T-cell (primary cell): ENCODE measurements at regions not wholly inside any gene's neighbourhood (a gene's known extent, or its start where the extent isn't known, plus 50 kb on each side); places are given as distances from the start of the nearest gene placed in this dataset.

Experiments
- ATAC-seq, 4 experiments: fragments of 200-7000 bp in 3 of 4; fragments of 150-1000 bp in 1 of 4; cut with Tn5 transposase; replicated peaks in 1 of 4; 1 replicate in 3 of 4; 2 replicates in 1 of 4; pipeline ENCODE4 v1.10.0; 2021; ENCODE audit warnings: moderate library complexity in 3 of 4, mild to moderate bottlenecking in 2 of 4, moderate number of reproducible peaks in 1 of 4
- CTCF ChIA-PET, 2 donors: fragments of 300-600 bp; sonication (Branson Sonifier 250); formaldehyde crosslinking; loops; one replicate each; lab custom pipeline; 2022; ENCODE audit warnings: antibody characterized with exemption in 2 of 2; lab: Charles Lee
- POLR2A ChIA-PET, 2 donors: fragments of 300-600 bp; sonication (Branson Sonifier 250); formaldehyde crosslinking; loops; one replicate each; lab custom pipeline; 2022; ENCODE audit warnings: antibody characterized with exemption in 2 of 2; lab: Charles Lee
- DNase-seq, 35 experiments: peaks; one replicate each; pipeline versions ENCODE4 v3.0.0 to v3.0.0-alpha.2; 2013 to 2023
- H3K27ac ChIP-seq: one replicate; pipeline ENCODE4 v1.5.1; 2013; ENCODE audit warnings: low read length
- H3K27me3 ChIP-seq, 2 experiments: replicated peaks in 1 of 2; 1 replicate in 1 of 2; 2 replicates in 1 of 2; pipeline versions ENCODE4 v1.6.1 to v1.7.0; 2013; ENCODE audit warnings: low read length in 1 of 2, mixed read lengths in 1 of 2; ENCODE audit not compliant: control insufficient read depth in 2 of 2, insufficient read depth in 2 of 2; ENCODE audit errors: extremely low read depth in 1 of 2
- H3K36me3 ChIP-seq, 2 donors: 1 replicate in 1 of 2; 2 replicates in 1 of 2; pipeline versions ENCODE4 v1.6.1 to v1.7.0; 2013; ENCODE audit warnings: low read length in 1 of 2; ENCODE audit not compliant: control insufficient read depth in 2 of 2, insufficient read depth in 1 of 2; ENCODE audit errors: extremely low read depth in 1 of 2
- H3K4me1 ChIP-seq, 2 experiments: 1 replicate in 1 of 2; 2 replicates in 1 of 2; pipeline versions ENCODE4 v1.6.1 to v1.7.0; 2013; ENCODE audit warnings: low read length in 2 of 2, mixed read lengths in 1 of 2; ENCODE audit not compliant: insufficient read depth in 2 of 2, control insufficient read depth in 1 of 2; ENCODE audit errors: extremely low read depth in 1 of 2
- H3K4me3 ChIP-seq, 2 donors: 1 replicate in 1 of 2; 2 replicates in 1 of 2; pipeline versions ENCODE4 v1.5.1 to v1.7.0; 2013; ENCODE audit warnings: mild to moderate bottlenecking in 2 of 2, low read length in 1 of 2, moderate library complexity in 1 of 2; ENCODE audit not compliant: control insufficient read depth in 1 of 2; ENCODE audit errors: extremely low read depth in 1 of 2
- H3K9me3 ChIP-seq: 2 replicates; pipeline ENCODE4 v1.7.0; 2013
- H3K27ac Mint-ChIP-seq, 2 donors: one replicate each; pipeline ENCODE4 v1.8.0; 2020 to 2021; ENCODE audit warnings: mild to moderate bottlenecking in 2 of 2, mixed read lengths in 2 of 2
- H3K27me3 Mint-ChIP-seq, 2 donors: one replicate each; pipeline ENCODE4 v1.8.0; 2021 to 2022; ENCODE audit warnings: mixed read lengths in 2 of 2
- H3K36me3 Mint-ChIP-seq: one replicate; pipeline ENCODE4 v1.8.0; 2021; ENCODE audit warnings: mixed read lengths
- H3K4me1 Mint-ChIP-seq, 3 donors: one replicate each; pipeline ENCODE4 v1.8.0; 2020 to 2022; ENCODE audit warnings: mixed read lengths in 3 of 3, mild to moderate bottlenecking in 1 of 3
- H3K4me3 Mint-ChIP-seq, 3 donors: one replicate each; pipeline ENCODE4 v1.8.0; 2020 to 2022; ENCODE audit warnings: mild to moderate bottlenecking in 3 of 3, mixed read lengths in 3 of 3, moderate library complexity in 3 of 3
- H3K9me3 Mint-ChIP-seq, 3 donors: one replicate each; pipeline ENCODE4 v1.8.0; 2020 to 2022; ENCODE audit warnings: mixed read lengths in 3 of 3
- WGBS: methylation state at CpG from one replicate; pipeline ENCODE4 v1.1.5; 2013; ENCODE audit warnings: missing lambda C conversion rate; ENCODE audit not compliant: insufficient coverage; 5-methylcytosine and 5-hydroxymethylcytosine counted together

DNA sequence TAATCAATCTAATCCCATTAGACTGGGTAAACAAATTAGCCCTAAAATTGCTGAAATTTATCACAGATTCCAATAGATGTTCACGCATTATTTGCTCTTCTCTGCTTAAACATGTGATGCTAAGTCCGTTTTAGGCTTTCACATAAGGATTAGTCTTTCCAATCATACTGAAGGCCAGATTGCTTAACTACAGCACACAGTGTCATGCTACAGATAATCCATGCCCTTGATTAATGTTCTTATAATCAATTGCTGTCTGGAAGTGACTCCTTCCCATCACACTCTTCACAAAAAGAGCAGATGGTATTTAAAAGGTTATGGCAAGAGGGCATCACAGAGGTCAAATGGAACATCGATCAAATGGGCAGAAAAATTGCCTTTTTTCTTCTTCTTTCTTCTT lies 471.5 kb upstream of the ROBO1 start:
- Histone ChIP-seq H3K4me1 (no peaks in the 10 kb centered on the region), H3K27ac (no peak overlapping the region), H3K36me3 (no peaks in the 10 kb centered on the region), H3K4me3 (no peak overlapping the region), H3K9me3 (no peaks in the 10 kb centered on the region), H3K27me3 (no peaks in the 10 kb centered on the region)
- DNase-seq: no peak
- peaks cover 11 to 28% (median 20%) of the 10 kb centered on the region in 3 donors for H3K9me3 Mint-ChIP-seq
- 71% methylated on average over 2 of the region's 3 CpGs for WGBS
- CTCF ChIA-PET: no interaction called here
- no peaks in the 10 kb centered on the region for H3K4me1 Mint-ChIP-seq
- POLR2A ChIA-PET: no interaction called here
- ATAC-seq: no peak
- H3K27ac Mint-ChIP-seq: no peak overlapping the region
- no peak overlapping the region for H3K4me3 Mint-ChIP-seq
- no peaks in the 10 kb centered on the region for H3K36me3 Mint-ChIP-seq
- no peaks in the 10 kb centered on the region for H3K27me3 Mint-ChIP-seq

DNA sequence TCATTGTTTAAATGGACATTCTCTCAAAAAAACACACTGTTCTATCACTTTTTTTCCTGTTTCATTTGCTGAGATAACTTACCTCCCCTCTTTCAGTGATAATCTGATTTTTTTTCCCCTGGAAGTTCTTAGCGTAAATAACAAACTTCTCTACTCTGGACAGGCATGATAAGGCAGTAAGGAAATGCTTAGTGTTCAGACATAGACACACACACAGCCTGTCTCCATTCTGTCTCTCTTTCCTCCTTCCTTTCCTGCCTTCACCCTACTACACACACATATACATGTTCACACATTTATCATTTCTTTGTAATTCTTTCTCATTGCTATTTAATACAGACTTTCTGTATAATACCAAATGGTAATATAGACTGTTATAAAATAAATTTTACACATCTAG lies 470.8 kb upstream of the ROBO1 start:
- no peaks in the 10 kb centered on the region for H3K4me1 Mint-ChIP-seq
- H3K9me3 Mint-ChIP-seq: peaks cover 13 to 30% (median 18%) of the 10 kb centered on the region in 3 donors
- Histone ChIP-seq H3K27me3 (no peaks in the 10 kb centered on the region), H3K4me1 (no peaks in the 10 kb centered on the region), H3K9me3 (no peaks in the 10 kb centered on the region), H3K4me3 (no peak overlapping the region), H3K27ac (no peak overlapping the region), H3K36me3 (no peaks in the 10 kb centered on the region)
- CTCF ChIA-PET: no interaction called here
- DNase-seq (no peak), ATAC-seq (no peak)
- no peak overlapping the region for H3K4me3 Mint-ChIP-seq
- POLR2A ChIA-PET: no interaction called here
- no peaks in the 10 kb centered on the region for H3K27me3 Mint-ChIP-seq
- no peak overlapping the region for H3K27ac Mint-ChIP-seq
- no CpG with 5 or more reads among the region's 1 CpG for WGBS
- no peaks in the 10 kb centered on the region for H3K36me3 Mint-ChIP-seq

DNA sequence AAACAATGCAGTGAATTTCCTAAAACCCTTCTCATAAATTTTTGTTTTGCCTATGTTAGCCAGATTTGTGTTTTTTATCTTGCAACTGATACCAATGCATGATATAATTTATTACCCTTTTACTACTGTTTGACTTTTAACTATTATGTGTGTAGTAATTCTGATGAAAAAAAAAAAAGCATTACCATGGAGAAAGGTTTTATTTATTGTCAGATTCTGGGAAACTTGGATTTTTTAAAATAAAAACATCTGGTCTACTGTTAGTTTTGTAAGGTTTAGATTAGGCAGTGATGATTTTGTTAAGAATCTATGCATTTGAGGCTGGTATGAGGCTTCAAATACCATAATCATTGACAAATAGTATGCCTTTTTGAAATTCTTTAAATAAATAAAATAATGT lies 470.4 kb upstream of the ROBO1 start:
- Histone ChIP-seq H3K4me3 (no peak overlapping the region), H3K36me3 (no peaks in the 10 kb centered on the region), H3K27me3 (no peaks in the 10 kb centered on the region), H3K9me3 (no peaks in the 10 kb centered on the region), H3K27ac (no peak overlapping the region), H3K4me1 (no peaks in the 10 kb centered on the region)
- H3K36me3 Mint-ChIP-seq: no peaks in the 10 kb centered on the region
- ATAC-seq (no peak), DNase-seq (no peak)
- H3K27ac Mint-ChIP-seq: no peak overlapping the region
- no peaks in the 10 kb centered on the region for H3K4me1 Mint-ChIP-seq
- ChIA-PET POLR2A (no interaction called here), CTCF (no interaction called here)
- H3K27me3 Mint-ChIP-seq: no peaks in the 10 kb centered on the region
- H3K4me3 Mint-ChIP-seq: no peak overlapping the region
- peaks cover 12 to 31% (median 16%) of the 10 kb centered on the region in 3 donors for H3K9me3 Mint-ChIP-seq

DNA sequence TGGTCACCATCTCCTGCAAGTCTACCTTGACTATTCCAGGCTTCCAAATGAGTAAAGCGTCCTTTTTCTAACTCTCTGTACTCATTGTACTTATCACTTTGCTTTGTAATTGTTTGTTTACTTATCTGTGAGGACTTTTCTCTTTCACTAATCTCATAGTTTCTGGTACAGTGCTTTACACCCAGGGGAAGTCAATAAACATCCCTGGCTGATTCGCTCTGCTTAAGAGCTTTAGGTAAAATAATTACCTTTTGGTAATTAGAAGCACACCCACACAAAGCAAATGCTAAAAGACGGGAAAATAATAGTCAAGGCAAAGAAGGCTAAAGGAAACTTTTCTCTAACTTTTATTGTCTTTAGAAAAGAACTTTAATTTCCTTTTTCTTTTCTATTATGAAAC lies 466.9 kb upstream of the ROBO1 start:
- Mint-ChIP-seq H3K9me3 (peaks cover 9 to 32% (median 14%) of the 10 kb centered on the region in 3 donors), H3K4me3 (no peak overlapping the region), H3K27me3 (no peaks in the 10 kb centered on the region), H3K4me1 (no peaks in the 10 kb centered on the region), H3K27ac (no peak overlapping the region), H3K36me3 (no peaks in the 10 kb centered on the region)
- DNase-seq (no peak), ATAC-seq (no peak)
- Histone ChIP-seq H3K4me3 (no peak overlapping the region), H3K4me1 (no peaks in the 10 kb centered on the region), H3K36me3 (no peaks in the 10 kb centered on the region), H3K27ac (no peak overlapping the region), H3K27me3 (no peaks in the 10 kb centered on the region), H3K9me3 (no peaks in the 10 kb centered on the region)
- WGBS: no CpG with 5 or more reads among the region's 3 CpGs
- ChIA-PET POLR2A (no interaction called here), CTCF (interaction anchor here in 1 of 2 donors (0.6 kb wide), 1 partner anchor 1675 kb away, joined by 4 read pairs; no protein-coding TSS in a partner anchor)

DNA sequence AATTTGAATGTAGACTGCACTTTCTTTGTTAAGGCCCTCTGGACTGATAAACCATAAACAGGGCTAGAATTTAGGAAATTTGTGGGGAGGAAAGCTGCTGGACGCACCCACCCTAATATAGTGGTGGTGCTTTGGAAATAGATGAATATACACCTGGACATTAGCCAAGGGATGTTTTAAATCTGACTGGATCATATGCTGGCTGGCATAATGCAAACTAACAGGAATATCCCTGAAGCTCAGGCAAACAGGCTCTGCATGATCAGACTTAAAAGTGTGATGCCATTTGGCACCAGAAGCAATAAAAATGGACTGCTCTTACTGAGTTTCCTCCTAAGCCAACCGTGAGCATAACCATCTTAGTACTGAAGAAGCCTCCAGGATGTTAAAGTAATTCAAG lies 465.8 kb upstream of the ROBO1 start:
- Mint-ChIP-seq H3K4me1 (no peaks in the 10 kb centered on the region), H3K27ac (no peak overlapping the region), H3K27me3 (no peaks in the 10 kb centered on the region), H3K36me3 (no peaks in the 10 kb centered on the region), H3K9me3 (peaks cover 15 to 31% (median 17%) of the 10 kb centered on the region in 3 donors), H3K4me3 (no peak overlapping the region)
- Histone ChIP-seq H3K36me3 (no peaks in the 10 kb centered on the region), H3K4me3 (no peak overlapping the region), H3K4me1 (no peaks in the 10 kb centered on the region), H3K9me3 (no peaks in the 10 kb centered on the region), H3K27me3 (no peaks in the 10 kb centered on the region), H3K27ac (no peak overlapping the region)
- ChIA-PET CTCF (no interaction called here), POLR2A (interaction anchor here in 1 of 2 donors (0.6 kb wide), 1 partner anchor 102 kb away, joined by 3 read pairs; no protein-coding TSS in a partner anchor)
- ATAC-seq (no peak), DNase-seq (no peak)
- no CpG with 5 or more reads among the region's 2 CpGs for WGBS

DNA sequence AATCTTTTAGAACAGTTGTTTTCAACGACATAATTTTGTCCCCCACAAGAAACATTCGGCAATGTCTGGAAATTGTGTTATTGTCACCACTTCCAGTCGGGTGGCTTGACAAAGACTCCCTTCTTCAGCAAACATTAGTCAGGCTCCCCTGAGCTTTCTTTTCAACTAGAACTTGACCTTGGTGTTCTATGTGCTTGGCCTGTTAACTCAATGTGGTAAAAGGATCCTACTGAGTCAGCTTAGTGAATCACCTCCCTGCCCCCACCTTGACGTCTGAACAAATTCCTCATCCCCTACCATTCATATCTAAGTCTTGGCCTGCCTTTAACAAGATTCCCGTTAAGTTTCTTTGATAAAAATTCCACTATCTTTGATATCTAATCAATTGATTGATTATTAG lies 465.0 kb upstream of the ROBO1 start:
- POLR2A ChIA-PET: interaction anchor here in 1 of 2 donors (0.6 kb wide), 1 partner anchor 101 kb away, joined by 3 read pairs; no protein-coding TSS in a partner anchor
- H3K36me3 ChIP-seq: no peaks in the 10 kb centered on the region
- Mint-ChIP-seq H3K4me1 (no peaks in the 10 kb centered on the region), H3K27ac (no peak overlapping the region), H3K27me3 (no peaks in the 10 kb centered on the region), H3K4me3 (no peak overlapping the region), H3K9me3 (peaks cover 16 to 29% (median 20%) of the 10 kb centered on the region in 3 donors), H3K36me3 (no peaks in the 10 kb centered on the region)
- H3K4me1 ChIP-seq: no peaks in the 10 kb centered on the region
- DNase-seq: no peak
- no peak overlapping the region for H3K4me3 ChIP-seq
- no peaks in the 10 kb centered on the region for H3K27me3 ChIP-seq
- H3K9me3 ChIP-seq: no peaks in the 10 kb centered on the region
- ATAC-seq: no peak
- 20% methylated on average over 1 of the region's 5 CpGs for WGBS
- no peak overlapping the region for H3K27ac ChIP-seq
- CTCF ChIA-PET: interaction anchor here in 1 of 2 donors (0.6 kb wide), 1 partner anchor 9 kb away, joined by 3 read pairs; no protein-coding TSS in a partner anchor

DNA sequence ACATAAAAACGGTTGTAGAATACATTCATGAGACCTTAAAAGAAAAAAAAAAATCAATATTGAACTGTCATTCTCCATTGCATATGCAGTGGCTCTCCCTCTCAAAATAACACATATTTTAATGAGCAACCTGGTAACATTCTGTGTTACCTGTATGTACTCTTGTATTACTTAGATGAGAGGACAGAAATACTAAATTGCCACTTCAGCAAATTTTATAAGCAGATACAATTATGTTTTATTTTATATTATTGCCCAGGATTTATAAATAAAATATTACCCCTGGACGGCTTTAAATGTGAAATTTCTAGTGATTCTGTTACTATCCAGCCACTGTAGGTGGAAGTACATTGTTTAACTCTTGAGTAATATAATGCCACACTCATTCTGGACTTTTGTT lies 463.2 kb upstream of the ROBO1 start:
- no CpG with 5 or more reads among the region's 2 CpGs for WGBS
- Mint-ChIP-seq H3K4me3 (no peak overlapping the region), H3K4me1 (no peaks in the 10 kb centered on the region), H3K27ac (no peak overlapping the region), H3K27me3 (no peaks in the 10 kb centered on the region), H3K9me3 (peaks cover 16% of the 10 kb centered on the region in 3 donors), H3K36me3 (no peaks in the 10 kb centered on the region)
- Histone ChIP-seq H3K4me3 (no peak overlapping the region), H3K36me3 (no peaks in the 10 kb centered on the region), H3K27me3 (no peaks in the 10 kb centered on the region), H3K4me1 (no peaks in the 10 kb centered on the region), H3K9me3 (peaks cover 2% of the 10 kb centered on the region), H3K27ac (no peak overlapping the region)
- CTCF ChIA-PET: no interaction called here
- DNase-seq (no peak), ATAC-seq (no peak)
- POLR2A ChIA-PET: no interaction called here
